ENCODE measurements at regions not wholly inside any gene's neighbourhood (a gene's known extent, or its start where the extent isn't known, plus 50 kb on each side); places are given as distances from the start of the nearest gene placed in this dataset.

DNA sequence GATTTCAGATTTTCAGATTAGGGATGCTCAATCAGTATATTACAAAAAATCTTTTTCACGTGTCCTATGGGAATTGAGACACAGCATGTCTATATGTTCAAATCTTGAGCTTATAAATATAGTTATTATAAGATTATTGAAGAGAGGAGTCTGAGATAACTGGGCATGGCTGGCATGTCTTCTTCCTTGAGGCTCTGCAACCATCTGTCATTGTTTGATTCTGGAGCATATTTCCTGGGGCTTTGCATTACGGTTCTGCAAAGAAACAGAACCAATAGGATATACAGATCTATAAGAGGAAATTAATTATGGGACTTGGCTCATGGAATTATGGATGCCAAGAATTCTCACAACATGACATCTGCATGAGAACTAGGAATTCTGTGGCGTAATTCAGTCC is 386.1 kb downstream of the SOCS6 start:
- TF ChIP-seq, protein P1, sequence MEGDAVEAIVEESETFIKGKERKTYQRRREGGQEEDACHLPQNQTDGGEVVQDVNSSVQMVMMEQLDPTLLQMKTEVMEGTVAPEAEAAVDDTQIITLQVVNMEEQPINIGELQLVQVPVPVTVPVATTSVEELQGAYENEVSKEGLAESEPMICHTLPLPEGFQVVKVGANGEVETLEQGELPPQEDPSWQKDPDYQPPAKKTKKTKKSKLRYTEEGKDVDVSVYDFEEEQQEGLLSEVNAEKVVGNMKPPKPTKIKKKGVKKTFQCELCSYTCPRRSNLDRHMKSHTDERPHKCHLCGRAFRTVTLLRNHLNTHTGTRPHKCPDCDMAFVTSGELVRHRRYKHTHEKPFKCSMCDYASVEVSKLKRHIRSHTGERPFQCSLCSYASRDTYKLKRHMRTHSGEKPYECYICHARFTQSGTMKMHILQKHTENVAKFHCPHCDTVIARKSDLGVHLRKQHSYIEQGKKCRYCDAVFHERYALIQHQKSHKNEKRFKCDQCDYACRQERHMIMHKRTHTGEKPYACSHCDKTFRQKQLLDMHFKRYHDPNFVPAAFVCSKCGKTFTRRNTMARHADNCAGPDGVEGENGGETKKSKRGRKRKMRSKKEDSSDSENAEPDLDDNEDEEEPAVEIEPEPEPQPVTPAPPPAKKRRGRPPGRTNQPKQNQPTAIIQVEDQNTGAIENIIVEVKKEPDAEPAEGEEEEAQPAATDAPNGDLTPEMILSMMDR (IDR thresholded peaks at IDR 0.05), result no peak
- TF ChIP-seq POLR2A (IDR thresholded peaks at IDR 0.05), result no peak

Measured in uterus (tissue), 2 donors.